Stomach (tissue), 4 donors: ENCODE measurements at regions not wholly inside any gene's neighbourhood (a gene's known extent, or its start where the extent isn't known, plus 50 kb on each side); places are given as distances from the start of the nearest gene placed in this dataset.

Source experiments
- POLR2AphosphoS5 ChIP-seq, 3 donors: sonication (generic); formaldehyde crosslinking; IDR thresholded peaks; one replicate each; pipeline ENCODE4 v1.6.1; 2016; ENCODE audit warnings: antibody characterized with exemption in 3 of 3
- TF ChIP-seq, protein P1 (sequence below), 7 experiments: fragments of 450-650 bp in 4 of 7; fragments of 200-600 bp in 3 of 7; sonication (generic) in 3 of 7; IDR thresholded peaks; one replicate each; pipeline ENCODE4 v1.5.1; 2016 to 2019; ENCODE audit warnings: antibody characterized with exemption in 7 of 7, control low read depth in 2 of 7, mild to moderate bottlenecking in 1 of 7

DNA sequence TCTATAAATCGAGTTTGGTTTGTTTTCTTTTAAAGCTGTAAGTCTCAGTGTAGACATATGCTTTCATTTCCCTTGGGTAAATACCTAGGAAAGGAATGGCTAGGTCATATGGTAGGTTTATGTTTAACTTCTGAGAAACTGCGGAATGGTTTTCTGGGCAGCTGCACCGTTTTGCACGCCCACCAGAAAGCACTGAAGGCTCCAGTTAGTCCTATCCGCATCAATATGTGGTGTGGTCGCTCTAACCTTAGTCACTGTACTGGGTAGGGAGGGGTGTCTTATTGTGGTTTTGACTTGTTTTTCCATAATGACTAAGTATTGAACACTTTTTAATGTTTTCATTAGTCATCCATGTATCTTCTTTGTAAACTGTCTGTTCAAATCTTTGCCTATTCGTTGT, 279.5 kb upstream of the AKR1E2 start:
- TF ChIP-seq, protein P1, sequence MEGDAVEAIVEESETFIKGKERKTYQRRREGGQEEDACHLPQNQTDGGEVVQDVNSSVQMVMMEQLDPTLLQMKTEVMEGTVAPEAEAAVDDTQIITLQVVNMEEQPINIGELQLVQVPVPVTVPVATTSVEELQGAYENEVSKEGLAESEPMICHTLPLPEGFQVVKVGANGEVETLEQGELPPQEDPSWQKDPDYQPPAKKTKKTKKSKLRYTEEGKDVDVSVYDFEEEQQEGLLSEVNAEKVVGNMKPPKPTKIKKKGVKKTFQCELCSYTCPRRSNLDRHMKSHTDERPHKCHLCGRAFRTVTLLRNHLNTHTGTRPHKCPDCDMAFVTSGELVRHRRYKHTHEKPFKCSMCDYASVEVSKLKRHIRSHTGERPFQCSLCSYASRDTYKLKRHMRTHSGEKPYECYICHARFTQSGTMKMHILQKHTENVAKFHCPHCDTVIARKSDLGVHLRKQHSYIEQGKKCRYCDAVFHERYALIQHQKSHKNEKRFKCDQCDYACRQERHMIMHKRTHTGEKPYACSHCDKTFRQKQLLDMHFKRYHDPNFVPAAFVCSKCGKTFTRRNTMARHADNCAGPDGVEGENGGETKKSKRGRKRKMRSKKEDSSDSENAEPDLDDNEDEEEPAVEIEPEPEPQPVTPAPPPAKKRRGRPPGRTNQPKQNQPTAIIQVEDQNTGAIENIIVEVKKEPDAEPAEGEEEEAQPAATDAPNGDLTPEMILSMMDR (IDR thresholded peaks at IDR 0.05): no peak
- no peak for TF ChIP-seq POLR2AphosphoS5 (IDR thresholded peaks at IDR 0.05)
